GM04504 (cell line): ENCODE measurements at regions not wholly inside any gene's neighbourhood (a gene's known extent, or its start where the extent isn't known, plus 50 kb on each side); places are given as distances from the start of the nearest gene placed in this dataset.

Experiments used
- DNase-seq: peaks from one replicate; pipeline ENCODE4 v3.0.0-alpha.2; 2012; ENCODE audit warnings: low read depth

DNA sequence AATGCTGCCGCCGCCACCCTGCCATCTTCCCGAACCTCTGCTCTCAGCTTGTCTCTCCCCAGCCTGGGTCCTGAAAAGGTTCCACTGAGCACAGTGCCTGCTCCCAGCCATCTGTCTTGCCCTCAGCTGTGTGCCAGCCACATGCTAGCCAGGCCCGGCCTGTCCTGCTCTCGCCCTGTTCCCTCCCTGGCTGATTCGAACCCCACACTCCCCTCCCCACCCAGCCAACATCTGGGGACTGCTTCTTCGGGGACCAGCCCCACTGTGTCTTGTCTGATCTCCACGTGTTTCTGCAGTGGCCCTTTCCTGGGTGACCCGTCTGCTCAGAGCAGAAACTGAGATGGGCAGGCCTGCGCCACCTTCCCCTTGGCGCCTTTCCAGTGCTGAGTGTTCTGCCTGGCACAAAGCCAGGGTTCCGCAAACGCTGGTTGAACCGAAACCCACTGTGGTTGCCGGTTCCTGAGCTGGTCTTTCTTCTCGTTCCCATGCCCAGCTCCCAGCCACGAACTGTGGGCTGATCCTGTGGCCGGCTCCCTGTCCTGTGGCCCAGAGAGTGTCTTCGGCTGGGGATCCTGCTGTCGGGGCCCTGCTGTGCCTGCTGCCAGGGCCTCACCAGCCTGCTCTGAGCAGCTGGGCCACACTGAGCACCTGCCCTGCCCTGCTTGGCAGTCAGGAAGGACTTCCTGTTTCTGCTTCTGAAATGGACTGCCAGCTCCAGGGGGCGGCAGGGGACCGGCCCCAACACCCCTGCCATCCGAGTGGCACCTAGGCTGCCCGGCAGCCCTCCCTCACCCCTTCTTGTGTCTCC lies 62.7 kb upstream of the KLF13 start:
- DNase-seq, result no peak

DNA sequence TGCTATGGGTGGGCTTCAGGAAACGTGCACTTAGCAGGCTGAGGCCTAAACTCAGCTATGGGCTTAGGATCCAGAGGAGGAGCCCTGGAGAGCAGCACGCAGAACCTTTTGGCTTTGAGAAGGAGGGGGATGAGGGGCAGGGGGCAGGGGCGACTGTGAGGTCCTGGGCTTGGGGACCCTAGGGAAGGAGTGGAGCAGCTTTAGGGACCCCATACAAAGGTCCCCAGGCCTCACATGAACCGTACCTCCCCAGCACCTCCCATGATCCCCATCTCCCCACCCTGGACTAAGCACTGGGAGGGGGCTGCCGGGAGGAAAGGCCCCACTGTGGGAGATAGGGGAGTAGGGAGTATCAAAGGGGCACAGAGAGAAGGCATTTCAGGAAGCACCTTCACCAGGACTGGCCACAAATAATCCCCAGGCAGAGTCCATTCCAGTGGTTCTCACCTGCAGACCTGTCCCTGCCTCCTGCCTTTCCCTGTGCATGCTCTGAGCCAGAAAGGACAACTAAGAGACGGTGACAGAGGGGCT lies 62.0 kb upstream of the KLF13 start:
- no peak for DNase-seq

DNA sequence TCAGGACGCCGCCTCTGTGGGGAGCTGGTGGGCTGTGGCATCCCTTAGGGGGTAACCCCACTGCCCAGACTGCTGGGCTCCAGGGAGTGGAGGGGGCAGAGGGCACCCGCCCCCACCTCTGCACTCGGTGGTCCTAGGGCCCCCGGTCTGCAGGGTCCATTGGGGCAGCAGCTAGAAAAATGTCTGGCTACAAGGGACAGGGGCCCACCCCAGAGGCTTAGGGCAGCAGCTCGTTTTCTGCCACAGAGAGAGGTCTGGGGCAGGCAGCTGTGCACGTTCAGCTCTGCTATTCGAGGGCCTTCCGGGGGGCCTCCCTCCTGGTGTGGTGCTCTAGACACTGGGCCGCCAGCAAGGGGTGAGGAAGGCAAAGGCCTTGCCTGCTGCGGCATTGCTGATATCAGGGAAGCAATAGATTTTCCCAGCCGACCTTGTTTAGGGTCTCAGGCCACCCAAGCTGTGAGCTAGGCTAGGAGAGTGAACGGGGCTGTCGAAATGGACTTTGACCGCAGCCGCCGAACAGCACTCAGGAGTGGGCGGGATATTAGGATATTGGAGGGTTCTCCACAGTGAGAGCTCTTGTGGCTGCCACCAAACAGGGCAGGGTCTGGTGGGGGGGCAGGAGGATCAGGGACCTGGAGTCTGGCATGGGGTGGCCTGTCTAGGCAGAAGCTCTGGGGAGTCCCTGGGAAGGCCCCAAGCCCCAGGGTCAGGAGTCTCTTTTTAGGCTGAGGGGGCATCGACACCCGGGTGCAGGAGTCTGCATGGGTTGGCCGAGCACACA lies 61.4 kb upstream of the KLF13 start:
- DNase-seq, result no peak

DNA sequence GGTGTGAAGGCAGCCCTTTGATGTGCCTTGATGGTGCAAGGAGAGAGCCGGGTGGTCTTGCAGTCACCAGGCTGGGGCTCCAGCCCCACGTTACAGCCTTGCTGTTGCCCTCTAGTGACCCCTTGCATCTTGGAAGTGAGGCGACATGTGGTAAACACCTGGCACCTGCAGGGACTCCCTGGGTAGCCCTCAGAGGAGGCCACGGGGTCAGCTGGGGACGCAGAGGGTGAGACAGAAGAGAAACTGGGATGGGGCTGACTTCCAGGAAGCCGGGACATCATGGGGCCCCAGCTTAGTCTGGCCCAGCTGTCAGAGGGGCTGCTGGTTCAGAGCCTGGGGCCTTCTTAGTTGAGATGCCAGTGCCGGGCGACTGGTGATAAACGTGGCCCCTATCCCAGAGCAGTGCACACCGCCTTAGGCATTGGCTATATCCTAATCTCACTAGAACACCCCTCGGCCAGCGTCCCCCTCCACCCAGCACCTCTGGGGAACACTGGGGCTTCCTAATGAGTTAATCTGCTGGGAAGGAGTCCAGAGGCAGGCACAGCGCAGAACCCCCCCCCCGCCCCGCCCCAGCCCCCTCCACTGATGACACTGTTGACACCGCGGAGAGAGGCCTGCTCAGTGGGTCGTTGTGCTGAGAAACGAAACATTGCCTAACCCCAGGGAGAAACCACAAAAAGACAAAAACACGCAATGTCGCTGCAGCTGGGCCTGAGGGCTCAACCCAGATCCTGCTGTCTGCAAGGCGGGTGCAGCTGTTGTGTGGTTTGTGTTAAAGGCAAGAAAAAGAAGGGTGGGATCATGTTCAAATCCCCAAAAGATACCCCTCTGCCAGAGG lies 60.5 kb upstream of the KLF13 start:
- DNase-seq, result peak; percentile 14

DNA sequence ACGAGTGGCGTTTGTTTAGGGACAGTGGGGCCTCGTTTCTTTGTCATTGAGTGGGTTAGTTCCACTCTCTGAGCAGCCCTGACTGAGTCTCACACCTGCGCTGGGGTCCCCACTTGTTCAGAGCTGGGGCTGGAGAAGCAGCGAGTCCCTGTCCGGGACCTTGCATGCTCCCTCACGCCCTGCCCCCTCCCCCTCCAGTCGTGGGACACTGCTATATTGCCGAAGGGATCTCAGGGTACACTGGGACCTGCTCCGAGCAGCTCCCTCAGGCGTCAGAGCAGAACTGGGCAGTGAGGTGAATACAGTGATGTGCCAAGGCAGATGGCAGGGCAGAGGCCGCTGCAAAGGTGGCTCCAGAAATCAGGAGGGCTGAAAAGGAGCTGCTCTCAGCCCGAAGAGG lies 59.9 kb upstream of the KLF13 start:
- DNase-seq, result no peak

DNA sequence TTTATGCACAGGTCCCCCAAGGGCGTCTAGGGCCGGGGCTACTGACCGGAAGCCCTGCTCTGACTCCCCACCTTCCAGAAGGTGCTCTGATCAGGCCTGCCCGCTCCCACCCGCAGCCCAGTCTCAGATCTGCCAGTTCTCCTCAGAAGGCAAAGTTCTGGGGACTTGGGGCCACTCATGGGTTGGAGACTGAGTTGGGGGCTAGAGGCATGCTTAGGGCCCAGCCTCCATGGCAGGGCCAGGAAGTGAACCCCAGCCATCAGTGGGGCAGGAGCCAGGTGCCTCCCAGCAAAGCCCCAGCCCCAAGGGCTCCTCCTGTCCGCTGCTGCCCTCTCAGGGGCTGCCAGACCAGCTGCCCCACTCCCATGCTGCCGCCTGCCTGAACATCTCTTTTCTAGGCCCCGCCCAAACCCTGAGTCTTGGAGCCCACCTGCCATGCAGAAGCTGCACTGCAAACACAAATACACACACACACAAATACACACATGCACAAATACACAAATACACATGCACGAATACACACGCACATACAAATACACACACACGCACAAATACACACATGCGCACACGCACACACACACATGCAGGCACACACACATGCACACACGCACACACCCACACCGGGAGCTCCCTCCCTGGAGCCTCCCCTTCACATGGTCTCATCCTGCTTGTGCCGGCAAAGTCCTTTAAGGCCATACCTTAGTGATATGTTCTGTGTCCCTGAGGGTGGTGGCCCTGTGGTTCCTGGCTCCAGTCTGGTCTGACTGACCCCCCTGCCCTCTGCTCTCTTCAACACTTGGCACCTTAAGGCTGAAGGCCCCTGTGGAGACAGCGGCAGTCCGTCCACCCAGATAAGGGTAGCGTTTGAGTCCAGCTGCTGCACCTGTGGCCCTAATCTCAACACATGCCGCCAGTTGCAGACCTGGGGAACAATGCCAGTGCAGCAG lies 59.2 kb upstream of the KLF13 start:
- DNase-seq, result no peak

DNA sequence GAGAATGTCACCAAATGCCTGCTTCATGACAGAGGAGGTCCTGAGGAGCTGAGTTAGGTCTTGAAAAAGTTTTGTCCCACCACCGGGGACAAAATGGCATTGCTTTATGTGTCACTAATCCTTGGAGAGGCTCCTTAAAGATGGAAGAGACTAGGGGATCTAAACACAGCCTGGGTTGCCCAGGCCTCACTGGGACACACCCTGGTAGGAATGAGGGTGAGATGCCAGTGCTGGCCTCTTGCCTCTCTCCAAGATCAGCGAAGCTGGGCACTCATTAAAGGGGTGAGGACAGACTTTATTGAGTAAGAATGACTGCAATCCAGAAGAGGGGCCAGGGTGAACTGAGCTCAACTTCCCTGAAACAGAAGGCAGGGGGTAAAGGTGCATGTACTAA lies 58.5 kb upstream of the KLF13 start:
- no peak for DNase-seq

DNA sequence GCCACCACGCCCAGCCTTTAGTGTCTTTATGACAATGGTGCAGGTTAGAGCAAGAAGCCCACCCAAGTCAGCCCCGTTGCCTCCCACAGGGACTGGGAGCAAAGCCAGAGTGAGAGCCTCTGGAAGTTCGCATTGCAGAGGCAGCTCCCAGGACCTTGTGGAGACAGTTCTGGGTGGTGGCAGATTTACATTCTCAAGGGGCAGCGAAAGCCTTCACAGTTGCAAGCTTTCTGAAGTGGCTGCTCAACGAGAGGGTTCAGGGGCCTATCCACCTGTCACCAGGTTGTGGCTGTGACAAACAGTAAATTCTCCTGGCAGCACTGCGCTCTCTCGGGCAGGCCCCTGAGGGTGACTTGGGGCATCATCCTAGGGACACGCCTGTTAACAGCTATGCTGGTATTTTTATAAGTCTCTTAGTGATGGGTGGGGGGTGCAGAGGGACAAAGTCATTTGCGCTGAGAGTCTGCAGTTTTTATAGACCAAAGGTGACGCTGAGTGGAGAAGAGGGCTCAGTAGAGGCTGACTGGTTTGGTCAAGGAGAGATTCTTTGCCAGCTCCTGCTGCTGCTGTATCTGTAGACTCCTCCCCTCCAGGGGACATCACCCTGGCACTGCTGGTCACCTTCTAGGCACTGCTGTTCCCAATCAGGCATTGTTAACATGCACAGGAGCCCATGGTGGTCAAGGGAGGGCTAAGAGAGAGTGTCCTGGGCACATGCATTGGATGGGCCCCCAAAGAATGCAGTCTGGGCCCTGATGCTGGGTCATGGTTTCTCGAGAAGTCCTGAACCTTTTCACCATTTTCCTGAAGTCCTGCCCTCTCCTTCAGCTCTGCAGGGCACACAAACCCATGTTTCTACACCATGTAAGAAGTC lies 57.5 kb upstream of the KLF13 start:
- no peak for DNase-seq

DNA sequence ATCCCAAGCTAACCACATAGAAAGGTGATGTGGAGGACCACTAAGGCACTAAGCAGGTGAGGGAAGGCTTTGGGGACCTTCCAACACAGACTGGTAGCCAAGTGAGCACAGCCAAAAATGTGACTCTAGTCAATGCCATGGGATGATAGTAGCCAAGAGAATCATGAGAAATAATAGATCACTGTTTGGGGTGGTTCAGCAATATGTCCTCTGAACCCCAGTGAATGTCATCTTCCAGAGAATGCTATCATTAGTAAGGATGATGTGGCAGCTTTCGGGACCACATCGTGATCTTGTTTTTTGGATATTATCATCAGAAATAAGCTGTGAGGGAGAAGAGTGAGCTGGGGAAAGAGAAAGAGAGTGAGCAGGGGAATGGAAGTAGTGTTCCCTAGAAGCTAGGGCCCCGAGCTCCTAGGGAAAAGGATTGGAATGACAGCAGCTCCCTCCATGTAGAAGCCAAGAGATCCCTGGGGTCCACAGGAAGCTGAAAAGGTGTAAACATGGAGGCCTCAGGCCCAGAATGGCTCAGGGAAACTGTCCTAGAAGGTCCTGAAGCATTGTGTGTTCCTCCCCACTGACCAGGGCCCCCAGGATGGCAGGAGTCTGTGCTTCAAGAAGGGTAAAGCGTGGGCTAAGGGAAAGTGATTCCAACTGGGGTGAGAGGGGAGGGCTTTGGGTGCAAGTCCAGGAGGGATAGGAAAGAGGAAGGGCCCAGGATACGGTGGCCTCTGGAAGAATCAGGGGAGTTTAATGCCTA lies 56.6 kb upstream of the KLF13 start:
- DNase-seq, result no peak

DNA sequence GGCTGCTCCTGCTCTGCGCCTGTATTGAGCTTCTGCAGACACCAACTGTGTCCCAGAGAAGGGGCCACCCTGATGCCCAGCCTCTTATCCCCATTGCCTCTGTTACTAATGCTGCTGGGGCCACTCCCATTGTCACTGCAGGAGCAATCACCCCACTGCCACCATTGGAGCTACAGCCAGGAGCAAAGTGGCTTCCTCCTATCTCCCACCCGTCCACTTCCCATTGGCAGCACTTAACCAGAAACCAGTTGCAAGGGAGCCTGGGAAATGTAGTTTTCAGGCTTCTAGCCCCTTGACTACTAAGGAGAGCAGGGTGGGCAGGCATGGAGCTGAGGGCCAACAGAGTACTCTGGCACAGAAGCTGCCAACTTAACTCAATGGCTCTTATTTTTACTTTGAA lies 55.9 kb upstream of the KLF13 start:
- no peak for DNase-seq

DNA sequence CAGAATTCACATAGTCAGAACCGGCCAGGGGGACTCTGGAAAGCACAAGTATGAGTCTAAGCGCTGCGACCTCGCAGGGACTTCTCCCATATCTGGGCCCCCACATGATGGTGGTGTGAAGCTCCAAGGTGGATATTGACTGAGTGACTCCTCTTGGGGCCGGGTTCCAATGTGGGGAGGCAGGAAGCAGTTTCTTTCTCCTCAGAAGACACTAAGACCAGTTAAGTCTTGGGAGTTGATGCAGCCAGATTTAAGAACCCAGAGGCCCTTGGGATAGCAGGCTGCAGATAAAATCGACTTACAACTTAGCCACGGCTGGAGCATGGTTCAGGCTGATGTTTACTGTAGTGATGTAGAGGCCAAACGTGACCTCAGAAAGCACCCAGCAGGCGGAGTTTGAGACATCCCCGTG lies 55.4 kb upstream of the KLF13 start:
- no peak for DNase-seq

DNA sequence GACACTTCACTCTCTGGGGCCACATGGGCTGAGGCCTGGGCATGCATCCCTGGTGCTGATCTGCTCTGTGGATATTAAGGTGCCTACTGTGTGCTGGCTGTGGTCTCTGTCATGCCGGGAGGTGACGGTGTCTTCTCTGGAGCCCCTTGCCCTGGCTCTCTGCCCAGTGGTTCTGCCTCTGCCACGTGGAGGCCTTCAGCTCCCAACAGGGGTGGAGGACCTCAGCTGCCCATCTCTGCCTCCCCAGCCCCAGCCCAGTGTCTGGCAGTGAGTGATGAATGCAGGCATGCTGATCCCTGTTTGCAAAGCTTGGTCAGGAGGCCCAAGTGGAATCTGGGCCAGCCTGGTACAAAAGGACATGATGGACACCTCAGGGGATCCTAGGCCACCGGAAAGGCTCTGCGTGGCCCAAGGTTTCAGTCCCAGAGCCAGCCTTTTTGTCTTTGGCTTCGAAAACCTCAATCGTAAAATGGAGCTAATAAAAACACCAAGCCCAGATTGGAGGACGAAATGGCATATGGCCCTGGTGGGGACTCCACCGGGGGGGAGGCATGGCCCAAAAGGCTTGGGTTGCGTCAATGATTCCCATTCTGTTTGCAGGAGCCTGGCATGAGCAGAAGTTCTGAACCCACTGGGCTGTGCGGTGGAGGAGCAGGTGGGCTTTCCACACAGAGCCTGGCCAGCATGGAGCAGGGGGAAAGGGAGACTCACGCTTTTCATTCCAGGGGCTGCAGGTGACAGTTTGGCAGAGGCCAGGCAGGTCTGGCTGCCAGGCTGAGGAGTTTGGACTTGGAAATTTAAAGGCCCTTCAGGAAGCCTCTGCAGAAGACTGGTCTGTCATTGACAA lies 54.7 kb upstream of the KLF13 start:
- no peak for DNase-seq

DNA sequence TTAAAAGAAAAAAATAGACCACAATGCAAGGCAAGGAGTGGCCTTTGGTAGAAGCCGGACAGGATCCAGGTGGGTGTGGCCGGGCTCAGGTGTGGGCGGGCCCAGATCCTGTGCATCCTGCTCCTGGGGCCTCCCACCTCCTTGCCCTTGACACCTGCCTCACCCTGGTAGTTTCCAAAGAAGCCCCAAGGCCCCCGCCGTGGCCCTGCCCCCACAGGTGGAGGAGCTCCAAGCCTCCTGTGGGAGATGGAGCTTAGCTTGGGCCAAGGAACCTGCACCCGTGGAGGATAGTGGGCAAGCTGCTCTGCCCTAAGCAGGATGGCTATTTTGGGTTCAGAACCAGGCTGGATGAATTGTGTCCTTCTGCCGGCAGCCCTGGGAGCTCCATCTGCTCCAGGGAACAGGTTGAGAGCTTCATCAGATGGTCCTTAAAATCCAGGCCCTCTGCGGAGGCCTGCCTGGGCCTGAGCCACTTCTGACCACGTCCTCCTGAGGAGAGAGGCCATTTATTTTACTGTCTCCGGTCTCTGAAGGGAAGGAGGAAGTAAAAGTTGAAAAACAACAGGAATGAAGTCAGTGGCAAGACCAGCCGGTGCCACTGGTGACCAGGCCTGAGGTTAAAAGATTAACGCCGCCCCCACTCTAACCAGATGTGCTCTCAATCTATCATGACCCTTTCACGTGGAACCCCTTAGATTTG lies 53.9 kb upstream of the KLF13 start:
- no peak for DNase-seq

DNA sequence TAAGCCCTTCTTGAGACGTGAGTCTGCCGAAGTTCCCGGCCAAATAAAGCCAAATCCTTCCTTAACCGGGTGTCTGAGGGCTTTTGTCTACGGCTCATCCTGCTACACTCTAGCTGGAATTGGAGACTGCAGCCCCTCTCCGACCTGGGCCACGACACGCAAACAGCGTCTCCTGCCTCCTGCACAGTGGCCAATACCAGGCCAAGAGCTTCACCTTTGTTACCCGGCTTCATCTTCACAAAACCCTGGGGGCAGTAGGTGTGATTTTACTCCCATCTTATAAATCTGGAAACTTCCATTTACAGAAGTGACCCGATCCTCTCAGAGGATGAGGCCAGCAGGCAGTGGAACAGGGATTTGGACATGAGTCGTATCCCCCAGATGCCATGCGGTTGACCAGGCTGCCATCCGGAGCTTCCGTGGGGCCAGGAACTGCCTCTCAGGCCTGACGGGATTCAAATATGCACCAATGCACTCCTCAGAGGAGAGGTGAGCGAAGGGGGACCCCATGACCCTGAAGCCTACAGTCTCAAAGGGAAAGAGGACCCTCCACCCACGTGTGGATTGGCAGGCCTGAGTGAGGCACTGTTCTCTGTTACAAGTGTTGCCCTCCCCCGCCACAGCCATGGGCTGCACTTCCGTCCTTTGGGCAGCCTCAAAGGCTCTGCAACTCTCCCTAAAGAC lies 53.2 kb upstream of the KLF13 start:
- no peak for DNase-seq

DNA sequence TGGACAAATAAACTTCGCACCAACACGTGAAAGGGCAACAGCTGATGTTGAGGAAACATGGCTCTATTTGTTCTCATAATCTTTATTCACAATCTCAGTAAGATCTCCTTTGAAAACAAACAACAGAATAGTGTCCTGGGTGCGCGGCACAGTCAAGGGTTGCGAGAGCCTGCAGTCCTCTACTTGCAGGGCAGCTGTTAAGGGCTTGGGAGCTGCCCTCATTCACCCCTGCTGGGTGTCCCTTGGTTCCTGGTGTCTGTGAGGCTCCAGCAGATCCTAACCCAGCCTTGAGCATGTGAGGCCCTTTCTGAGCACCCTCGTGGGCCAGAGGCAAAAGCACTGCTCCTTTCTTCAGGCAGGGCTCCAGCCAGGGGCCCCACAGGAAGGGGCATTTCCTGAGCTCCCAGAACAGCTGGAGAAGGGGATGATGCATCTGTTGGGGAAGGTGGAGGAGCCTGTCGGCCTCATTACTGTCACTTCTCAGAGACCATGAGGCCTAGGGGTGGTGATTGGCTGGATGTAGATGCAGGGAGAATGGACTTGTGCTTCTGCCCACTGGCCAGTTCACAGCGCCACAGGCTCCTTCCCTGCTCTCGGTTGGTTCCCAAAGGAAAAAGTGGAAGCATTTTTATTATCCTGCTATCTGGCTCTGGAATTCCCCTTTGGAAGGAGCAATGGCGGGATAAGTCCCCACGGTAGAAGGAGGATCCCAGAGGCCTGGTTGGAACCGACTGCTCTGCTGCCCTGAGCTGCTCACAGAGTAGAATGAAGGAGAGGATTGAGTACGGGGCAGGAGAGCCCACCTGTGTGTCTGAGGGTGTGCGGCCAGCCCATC lies 51.9 kb upstream of the KLF13 start:
- DNase-seq, result no peak
